Osteocyte (in vitro differentiated cells): ENCODE measurements at regions not wholly inside any gene's neighbourhood (a gene's known extent, or its start where the extent isn't known, plus 50 kb on each side); places are given as distances from the start of the nearest gene placed in this dataset.

Experiments used
- DNase-seq: peaks from one replicate; pipeline ENCODE4 v3.0.0; 2021; ENCODE audit warnings: mixed read lengths; ENCODE audit not compliant: unreplicated experiment; ENCODE audit errors: extremely low spot score
- H3K27ac Mint-ChIP-seq: one replicate; pipeline ENCODE4 v1.8.0; 2021; ENCODE audit warnings: mild to moderate bottlenecking, mixed read lengths; ENCODE audit not compliant: unreplicated experiment
- H3K27me3 Mint-ChIP-seq: one replicate; pipeline ENCODE4 v1.8.0; 2021; ENCODE audit warnings: mixed read lengths; ENCODE audit not compliant: unreplicated experiment
- H3K36me3 Mint-ChIP-seq: one replicate; pipeline ENCODE4 v1.8.0; 2021; ENCODE audit warnings: mixed read lengths; ENCODE audit not compliant: unreplicated experiment
- H3K4me1 Mint-ChIP-seq: one replicate; pipeline ENCODE4 v1.8.0; 2021; ENCODE audit warnings: mixed read lengths; ENCODE audit not compliant: unreplicated experiment
- H3K4me3 Mint-ChIP-seq: one replicate; pipeline ENCODE4 v1.8.0; 2021; ENCODE audit warnings: mild to moderate bottlenecking, moderate library complexity, mixed read lengths; ENCODE audit not compliant: unreplicated experiment
- H3K9me3 Mint-ChIP-seq: one replicate; pipeline ENCODE4 v1.8.0; 2021; ENCODE audit warnings: mixed read lengths; ENCODE audit not compliant: unreplicated experiment
- TF ChIP-seq, protein P1 (sequence below): fragments of 200-600 bp; sonication (generic); IDR thresholded peaks from 2 replicates; pipeline ENCODE4 v1.5.0; 2021; ENCODE audit warnings: antibody characterized with exemption, mild to moderate bottlenecking, moderate library complexity

DNA sequence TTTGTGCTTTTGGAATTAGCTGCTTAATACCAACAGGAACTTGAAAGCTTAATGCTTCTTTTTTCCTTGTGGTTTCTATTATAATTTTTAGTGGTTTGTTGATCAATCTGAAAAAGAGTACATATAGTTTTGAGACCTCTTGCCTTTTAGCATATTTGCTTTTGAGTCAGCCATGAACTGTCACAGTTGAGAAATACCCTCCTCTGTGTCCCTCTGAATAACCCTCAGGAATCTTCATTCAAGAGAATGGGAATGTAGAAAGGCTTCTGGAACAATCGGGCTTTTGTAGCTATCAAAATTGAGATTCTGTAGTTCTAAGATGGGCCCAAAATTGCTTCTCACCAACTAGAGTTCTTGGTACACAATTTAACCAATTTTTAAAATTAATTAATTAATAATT is 451.1 kb upstream of the TRIB2 start:
- TF ChIP-seq, protein P1, sequence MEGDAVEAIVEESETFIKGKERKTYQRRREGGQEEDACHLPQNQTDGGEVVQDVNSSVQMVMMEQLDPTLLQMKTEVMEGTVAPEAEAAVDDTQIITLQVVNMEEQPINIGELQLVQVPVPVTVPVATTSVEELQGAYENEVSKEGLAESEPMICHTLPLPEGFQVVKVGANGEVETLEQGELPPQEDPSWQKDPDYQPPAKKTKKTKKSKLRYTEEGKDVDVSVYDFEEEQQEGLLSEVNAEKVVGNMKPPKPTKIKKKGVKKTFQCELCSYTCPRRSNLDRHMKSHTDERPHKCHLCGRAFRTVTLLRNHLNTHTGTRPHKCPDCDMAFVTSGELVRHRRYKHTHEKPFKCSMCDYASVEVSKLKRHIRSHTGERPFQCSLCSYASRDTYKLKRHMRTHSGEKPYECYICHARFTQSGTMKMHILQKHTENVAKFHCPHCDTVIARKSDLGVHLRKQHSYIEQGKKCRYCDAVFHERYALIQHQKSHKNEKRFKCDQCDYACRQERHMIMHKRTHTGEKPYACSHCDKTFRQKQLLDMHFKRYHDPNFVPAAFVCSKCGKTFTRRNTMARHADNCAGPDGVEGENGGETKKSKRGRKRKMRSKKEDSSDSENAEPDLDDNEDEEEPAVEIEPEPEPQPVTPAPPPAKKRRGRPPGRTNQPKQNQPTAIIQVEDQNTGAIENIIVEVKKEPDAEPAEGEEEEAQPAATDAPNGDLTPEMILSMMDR, result no peak
- no peak for DNase-seq
- H3K36me3 Mint-ChIP-seq, result no peaks in the 10 kb centered on the region
- peaks cover 13% of the 10 kb centered on the region for H3K4me1 Mint-ChIP-seq
- H3K9me3 Mint-ChIP-seq, result no peaks in the 10 kb centered on the region
- H3K27ac Mint-ChIP-seq, result no peak overlapping the region
- H3K27me3 Mint-ChIP-seq, result no peaks in the 10 kb centered on the region
- H3K4me3 Mint-ChIP-seq, result no peak overlapping the region

DNA sequence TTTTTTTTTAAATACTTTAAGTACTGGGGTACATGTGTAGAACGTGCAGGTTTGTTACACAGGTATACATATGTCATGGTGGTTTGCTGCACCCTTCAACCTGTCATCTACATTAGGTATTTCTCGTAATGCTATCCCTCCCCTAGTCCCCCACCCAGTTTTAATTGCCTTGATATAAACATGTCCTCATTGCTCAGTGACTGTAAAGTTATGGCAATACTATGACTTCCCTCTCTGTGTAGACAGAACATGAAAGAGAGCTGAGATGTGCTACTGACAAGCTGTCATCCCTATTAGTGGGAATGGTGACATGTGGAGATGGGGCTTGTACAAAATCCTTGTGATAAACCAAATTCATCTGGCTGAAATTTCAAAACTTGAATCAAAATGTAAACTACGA is 449.7 kb upstream of the TRIB2 start:
- TF ChIP-seq, protein P1, result no peak
- no peaks in the 10 kb centered on the region for H3K36me3 Mint-ChIP-seq
- peaks cover 18% of the 10 kb centered on the region for H3K4me1 Mint-ChIP-seq
- no peak overlapping the region for H3K4me3 Mint-ChIP-seq
- no peak for DNase-seq
- H3K9me3 Mint-ChIP-seq, result no peaks in the 10 kb centered on the region
- H3K27ac Mint-ChIP-seq, result no peak overlapping the region
- H3K27me3 Mint-ChIP-seq, result no peaks in the 10 kb centered on the region

DNA sequence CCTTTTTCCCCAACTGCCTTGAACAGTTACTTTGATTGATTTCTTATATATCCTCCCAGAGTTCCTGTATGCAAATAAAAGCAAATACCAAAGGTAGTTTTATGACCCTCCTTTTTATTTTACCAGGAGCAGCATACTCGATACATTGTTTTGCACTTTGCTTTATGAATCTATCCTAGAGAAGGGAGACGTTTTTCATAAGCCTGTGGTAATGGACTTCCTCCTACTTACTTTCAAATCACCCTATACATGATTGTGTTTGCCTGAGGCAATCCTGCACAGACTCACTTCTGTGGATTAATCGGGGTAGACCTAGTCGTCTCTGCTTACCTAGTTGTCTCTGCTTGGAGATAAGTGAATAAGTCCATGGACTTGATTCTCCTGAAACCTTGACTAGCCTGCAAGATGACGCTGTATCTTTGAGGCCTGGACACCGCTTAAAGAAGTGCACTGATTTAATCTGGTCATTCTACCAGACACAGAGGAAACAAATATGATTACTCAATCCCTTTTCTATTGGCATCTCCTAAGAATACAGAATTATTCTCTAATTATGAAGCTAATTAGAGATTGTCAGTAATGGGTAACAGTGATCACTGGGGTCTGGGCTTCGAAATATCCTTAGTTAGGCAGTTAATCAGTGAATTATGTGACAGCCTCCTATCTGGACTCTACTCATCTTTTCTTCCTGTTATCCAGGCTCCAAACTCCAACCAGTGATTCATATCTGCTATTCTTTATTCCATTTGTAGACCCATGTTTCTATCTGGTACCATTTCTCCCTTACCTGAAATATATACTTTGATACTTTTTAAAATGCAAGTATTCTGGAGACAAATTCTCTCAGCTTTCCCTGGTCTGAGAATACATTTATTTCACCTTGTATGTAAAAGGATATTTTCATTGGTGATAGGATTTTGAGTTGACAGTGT is 447.4 kb upstream of the TRIB2 start:
- Mint-ChIP-seq H3K27ac (no peak overlapping the region), H3K27me3 (no peaks in the 10 kb centered on the region), H3K36me3 (no peaks in the 10 kb centered on the region), H3K9me3 (no peaks in the 10 kb centered on the region), H3K4me3 (no peak overlapping the region), H3K4me1 (peaks cover 9% of the 10 kb centered on the region)
- DNase-seq, result no peak
- TF ChIP-seq, protein P1, result no peak

DNA sequence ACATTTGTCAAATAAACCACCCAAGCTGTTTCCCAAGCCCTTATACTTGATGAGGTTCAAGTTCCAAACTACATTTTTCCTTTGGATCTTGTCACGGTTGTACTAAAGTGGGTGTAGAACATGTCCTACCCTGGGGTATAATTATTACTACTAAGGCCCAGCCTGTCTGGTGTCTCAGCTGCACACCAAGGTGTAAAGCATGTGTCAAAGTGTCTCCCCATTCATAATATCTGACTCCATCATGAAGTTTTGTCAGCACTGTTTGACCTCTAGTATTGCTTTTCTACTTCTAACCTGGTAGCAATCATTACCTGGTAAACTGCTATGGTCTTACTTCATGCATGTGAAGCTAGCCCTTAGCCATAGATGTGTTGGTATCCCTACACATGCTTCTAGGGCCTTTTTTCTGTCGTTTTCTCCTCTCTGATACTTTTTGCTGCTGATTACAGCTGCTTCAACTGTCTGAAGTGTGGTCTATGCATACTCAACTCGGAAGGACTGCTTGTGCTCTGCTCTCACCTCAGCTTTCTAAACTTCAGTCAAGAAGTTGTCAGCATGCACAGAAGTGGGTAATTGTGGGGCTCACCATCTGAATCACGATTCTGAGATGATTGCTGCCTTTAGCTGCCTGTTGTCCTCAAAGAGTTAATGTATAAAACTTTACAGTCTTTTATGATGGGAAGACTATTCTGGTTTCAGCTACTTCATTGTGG is 445.7 kb upstream of the TRIB2 start:
- Mint-ChIP-seq H3K9me3 (peaks cover 4% of the 10 kb centered on the region), H3K4me1 (peaks cover 9% of the 10 kb centered on the region), H3K27me3 (no peaks in the 10 kb centered on the region), H3K4me3 (no peak overlapping the region), H3K27ac (peak overlapping the region; percentile 54), H3K36me3 (peaks cover 2% of the 10 kb centered on the region)
- DNase-seq, result no peak
- TF ChIP-seq, protein P1, result no peak

DNA sequence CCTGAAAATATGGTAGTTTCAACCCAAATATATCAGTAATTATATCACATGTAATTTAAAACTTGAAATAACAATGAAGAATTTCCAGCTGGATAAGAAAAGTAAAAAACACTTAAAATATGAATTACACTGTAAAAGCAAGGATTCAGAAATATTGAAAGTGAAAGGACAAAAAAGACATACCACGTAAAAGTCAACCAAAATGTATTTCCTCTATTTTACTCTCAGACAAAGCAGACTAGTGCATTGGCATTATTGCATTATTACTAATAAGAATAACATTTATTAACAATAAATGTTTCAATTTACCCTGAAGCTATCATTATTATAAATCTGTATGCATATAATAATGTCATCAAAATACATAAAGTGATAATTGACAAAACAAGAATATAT is 445.1 kb upstream of the TRIB2 start:
- H3K4me1 Mint-ChIP-seq, result peaks cover 9% of the 10 kb centered on the region
- H3K27ac Mint-ChIP-seq, result peak overlapping the region; percentile 54
- no peak for DNase-seq
- no peak overlapping the region for H3K4me3 Mint-ChIP-seq
- no peaks in the 10 kb centered on the region for H3K27me3 Mint-ChIP-seq
- TF ChIP-seq, protein P1, result no peak
- peaks cover 4% of the 10 kb centered on the region for H3K9me3 Mint-ChIP-seq
- peaks cover 2% of the 10 kb centered on the region for H3K36me3 Mint-ChIP-seq
